Uterus (tissue), 2 donors: ENCODE measurements at regions not wholly inside any gene's neighbourhood (a gene's known extent, or its start where the extent isn't known, plus 50 kb on each side); places are given as distances from the start of the nearest gene placed in this dataset.

Experiments
- CTCF ChIP-seq, 4 experiments: fragments of 200-600 bp in 2 of 4; fragments of 450-650 bp in 2 of 4; sonication (generic) in 2 of 4; IDR thresholded peaks; one replicate each; pipeline ENCODE4 v1.5.1; 2016 to 2019; ENCODE audit warnings: antibody characterized with exemption in 4 of 4, mild to moderate bottlenecking in 2 of 4, moderate library complexity in 1 of 4
- POLR2A ChIP-seq, 2 donors: fragments of 450-650 bp; IDR thresholded peaks; one replicate each; pipeline ENCODE4 v1.6.1; 2016; ENCODE audit warnings: antibody characterized with exemption in 2 of 2, mild to moderate bottlenecking in 1 of 2, moderate library complexity in 1 of 2

GRCh38 chr3:139281522-139282196, 62.2 kb upstream of the MRPS22 start:
- no peak for TF ChIP-seq CTCF (IDR thresholded peaks at IDR 0.05)
- no peak for TF ChIP-seq POLR2A (IDR thresholded peaks at IDR 0.05)
